Activated effector memory CD4-positive, alpha-beta T cell treated with Interleukin-2 at 50 U/mL for 16 hours (primary cell): ENCODE measurements at regions not wholly inside any gene's neighbourhood (a gene's known extent, or its start where the extent isn't known, plus 50 kb on each side); places are given as distances from the start of the nearest gene placed in this dataset.
"Not testable (repeated sequence)": the region's sequence is repeated elsewhere in the genome, so short reads cannot be mapped to it uniquely, and the experiment has no call there.

Experiments used
- DNase-seq: peaks from one replicate; pipeline ENCODE4 v3.0.0-alpha.2; 2020

DNA sequence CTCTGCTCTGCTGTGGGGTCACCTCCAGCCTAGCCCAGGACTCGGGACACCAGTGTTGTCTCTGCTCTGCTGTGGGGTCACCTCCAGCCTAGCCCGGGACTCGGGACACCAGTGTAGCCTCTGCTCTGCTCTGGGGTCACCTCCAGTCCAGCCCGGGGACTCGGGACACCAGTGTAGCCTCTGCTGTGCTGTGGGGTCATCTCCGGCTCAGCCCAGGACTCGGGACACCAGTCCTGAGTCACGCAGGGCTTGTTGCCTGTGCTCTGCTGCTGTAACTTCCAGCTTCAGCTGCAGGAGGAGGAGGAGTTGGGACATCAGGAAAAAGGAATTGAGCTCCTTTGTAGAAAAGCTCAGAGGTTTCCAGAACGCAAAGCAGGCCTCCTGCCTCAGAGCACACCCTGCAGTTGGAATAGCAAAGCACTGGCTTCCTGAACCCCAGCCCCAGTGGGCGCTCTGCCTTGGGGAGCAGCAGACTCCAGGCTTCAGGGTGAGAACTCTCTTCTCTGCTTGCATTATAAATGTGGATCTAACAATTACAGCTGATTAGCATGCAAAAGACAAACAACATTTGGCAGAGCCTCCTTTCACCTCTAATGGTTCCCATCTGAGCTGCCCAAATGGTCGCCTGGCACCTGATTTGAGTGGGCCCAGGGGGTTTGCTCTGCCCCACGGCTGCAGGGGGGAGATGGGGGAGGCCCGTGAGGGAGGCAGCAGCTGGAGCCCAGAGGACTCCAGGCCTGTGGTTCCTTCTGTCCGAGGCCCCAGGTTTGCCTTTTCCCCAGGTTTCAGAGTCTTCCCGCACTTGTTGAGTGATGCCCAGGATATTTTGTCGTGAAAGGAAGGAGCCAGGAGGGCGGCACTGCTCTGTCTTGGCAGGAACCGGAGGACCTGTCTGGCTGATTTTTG lies 323.7 kb downstream of the ADGRD1 start:
- DNase-seq, result not testable (repeated sequence)

DNA sequence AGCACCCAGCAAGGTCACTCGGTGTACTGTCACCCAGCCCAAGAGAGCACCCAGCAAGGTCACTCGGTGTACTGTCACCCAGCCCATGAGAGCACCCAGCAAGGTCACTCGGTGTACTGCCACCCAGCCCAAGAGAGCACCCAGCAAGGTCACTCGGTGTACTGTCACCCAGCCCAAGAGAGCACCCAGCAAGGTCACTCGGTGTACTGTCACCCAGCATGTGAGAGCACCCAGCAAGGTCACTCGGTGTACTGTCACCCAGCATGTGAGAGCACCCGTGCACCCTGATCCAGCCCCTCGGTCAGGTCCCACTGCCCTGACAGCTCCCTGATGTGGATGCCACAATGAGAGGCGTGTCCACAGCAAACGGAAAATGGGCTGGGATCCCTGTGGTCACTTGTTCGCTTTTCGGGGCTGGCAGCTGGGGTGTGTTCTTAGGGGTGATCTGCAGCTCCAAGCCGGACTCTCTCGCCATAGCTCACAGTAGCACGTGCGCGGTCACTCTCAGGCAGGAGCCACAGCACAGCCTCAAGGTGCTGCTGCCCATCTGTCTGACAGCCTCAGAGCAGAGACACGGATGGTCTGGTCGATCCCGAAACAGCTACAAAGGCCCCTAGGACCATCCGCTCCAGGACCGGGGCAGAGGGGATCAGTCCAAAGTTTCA lies 324.9 kb downstream of the ADGRD1 start:
- not testable (repeated sequence) for DNase-seq

DNA sequence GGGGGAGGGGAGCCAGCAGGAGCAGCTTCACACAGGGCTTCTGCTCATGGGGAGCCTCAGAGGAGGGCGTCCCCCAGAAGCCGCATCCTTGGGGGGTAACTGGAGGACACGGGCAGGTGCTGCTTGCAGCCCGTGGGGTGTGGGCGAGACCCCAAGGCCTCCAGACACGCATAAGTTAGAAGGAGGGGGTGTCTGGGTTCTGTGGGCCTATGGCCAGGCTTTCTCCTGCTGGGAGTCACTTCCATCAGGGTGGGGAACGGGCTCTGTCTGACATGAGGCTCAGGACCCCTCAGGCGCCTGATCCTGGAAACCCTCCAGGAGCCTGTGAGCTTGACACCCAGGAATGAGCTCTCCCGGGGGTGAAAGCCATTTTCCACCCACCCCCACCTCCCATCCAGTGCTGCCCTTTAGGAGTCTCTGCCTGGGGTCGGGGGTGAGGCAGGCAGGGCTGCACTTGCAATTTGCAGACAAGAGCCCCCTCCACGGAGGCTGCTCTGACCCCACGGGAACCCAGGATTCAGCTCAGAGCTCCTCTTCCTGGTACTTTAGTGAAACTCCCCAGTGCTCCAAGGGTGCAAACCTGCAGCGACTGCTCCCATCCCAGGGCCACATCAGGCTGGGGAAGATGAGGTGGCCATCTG lies 325.7 kb downstream of the ADGRD1 start:
- no peak for DNase-seq

DNA sequence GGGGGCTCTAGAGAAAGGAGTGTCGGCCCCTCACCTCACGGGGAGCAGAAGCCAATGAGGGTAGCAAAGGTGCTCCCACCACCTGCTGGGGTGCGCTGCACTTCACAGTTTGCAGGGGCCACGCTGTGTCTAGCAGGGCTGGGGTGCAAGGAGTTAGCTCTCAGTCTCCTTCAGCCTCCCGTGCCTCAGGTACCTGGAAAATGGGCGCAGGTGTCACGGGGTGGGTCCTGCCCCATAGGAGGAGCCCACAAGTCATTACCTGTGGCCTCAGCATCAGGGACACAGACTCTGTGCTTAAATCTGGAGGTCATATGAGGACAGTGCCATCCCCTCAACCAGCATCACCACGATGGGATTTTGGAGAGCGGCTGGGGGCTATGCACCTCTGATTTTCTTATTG lies 326.7 kb downstream of the ADGRD1 start:
- DNase-seq, result no peak

DNA sequence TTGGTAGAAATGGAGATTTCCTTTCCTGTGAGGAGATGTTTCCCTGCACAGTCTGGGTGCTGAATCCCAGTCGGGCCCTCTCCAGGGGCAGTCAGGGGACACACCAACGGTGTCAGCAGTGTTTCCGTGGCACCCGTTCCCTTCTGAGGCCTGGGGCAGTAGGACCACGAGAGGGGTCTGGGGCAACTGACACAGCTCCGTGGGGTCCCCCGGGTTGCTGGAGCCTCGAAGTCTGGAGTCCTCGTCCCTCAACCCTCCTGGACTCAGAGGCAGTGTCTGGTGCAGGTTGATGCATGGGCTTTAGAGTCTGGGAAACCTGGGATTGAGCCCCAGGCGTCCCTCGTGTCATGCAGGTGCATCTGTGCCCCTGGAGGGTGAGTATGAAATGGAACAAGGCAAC lies 327.3 kb downstream of the ADGRD1 start:
- no peak for DNase-seq

DNA sequence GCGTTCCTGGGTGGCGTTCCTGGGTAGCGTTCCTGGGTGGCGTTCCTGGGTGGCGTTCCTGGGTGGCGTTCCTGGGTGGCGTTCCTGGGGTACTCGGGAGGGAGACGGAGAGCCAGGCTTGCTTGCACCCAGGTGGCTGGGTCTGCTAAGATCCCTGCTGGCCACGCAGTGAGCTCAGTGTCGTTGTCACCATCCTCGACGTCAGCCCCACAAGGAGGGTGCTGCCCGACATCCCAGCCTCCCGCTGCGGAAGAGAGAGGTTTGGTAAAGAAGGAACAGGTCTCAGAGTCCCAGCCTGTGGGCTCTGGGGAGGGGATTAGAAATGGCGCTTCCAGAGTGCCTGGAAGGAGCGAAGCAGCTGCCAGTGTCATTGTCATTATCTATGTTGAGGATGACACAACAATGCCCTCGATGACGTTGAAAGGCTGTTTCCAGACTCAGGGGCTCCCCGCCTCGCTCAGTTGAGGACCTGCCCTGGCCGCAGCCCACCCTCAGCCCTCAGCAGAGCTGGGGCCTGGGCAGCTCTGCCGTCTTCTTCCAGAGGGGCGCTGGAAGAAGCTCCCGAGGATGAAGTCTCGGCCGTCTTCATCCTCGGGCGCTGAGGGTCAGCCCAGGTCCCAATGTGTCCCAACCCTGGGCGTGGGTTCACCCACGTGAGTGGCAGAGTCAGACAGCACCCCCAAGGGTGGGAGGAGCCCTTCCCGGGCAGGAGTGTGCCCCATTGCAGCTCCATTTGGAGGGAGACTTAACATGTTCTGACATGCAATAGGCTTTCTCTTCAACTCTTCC lies 328.8 kb downstream of the ADGRD1 start:
- DNase-seq, result no peak

DNA sequence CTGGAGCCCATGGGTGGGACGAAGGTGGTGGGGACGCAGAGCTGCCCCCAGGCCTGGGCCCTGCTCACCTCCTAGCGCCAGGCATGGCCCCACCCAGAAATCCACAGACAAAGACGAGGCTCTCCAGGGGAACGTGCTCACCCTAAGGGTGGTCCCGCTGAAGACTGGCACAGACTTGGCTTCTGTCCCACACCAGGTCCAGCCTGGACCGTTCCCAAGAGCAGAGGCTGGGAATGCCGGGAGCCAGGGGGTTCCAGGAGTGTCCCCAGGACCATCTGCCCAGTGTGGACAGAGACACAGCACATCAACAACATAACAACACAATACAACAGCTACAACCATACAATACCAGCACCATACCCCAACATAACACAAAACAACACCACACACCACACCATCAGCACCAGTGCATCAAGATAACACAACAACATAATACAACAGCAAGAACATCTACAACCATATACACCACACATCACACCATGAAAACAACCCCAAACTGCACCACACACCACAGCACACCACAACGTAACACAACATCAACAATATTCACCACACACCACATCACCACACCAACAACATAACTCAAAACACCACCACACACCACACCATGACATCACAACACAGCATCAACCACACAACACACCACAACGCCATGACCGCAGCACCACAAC lies 329.6 kb downstream of the ADGRD1 start:
- DNase-seq, result no peak

DNA sequence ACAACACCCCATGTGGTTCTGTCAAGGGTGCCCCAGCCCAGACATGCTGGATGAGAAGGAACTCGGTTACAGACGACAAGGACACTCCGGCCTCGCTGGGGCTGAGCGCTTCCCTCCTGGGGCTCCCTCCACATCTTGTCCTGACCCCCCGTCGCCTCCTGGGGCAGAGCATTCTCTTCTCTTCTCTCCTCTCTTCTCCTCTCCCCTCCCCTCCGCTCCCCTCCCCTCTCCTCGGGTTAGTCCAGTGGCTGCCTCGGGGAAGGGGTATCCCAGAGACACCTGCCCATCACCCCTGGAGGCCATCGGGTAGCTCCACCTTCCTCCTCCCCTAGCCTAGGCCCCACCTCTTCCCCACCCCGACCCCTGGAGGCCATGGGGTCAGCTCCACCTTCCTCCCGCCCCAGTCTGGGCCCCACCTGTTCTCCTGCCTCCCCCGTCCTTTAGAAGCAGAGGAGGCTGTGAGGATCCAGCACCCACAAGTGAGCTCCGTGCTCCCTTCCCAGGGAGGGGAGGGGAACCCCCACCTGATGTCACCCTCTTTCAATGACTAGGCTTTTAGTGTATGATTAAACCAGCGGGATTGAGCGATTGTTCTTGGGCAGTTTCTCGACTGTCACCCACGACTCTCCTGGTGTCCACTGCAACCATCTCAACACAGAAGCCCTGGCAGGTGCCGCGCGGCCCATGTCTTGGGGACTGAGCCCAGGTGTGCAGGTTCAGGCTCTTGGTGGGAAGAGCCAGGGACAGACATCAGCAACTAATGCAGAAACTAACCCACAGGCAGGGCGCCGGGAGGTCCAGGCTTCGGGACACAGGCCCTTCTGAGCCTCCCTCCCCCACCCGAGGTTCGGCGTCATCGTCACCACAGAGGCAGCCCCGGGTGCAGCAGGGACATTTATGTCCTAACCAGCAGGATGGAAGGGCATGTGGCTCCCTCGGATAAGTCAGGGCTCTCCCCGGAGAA lies 330.4 kb downstream of the ADGRD1 start:
- DNase-seq, result not testable (repeated sequence)

DNA sequence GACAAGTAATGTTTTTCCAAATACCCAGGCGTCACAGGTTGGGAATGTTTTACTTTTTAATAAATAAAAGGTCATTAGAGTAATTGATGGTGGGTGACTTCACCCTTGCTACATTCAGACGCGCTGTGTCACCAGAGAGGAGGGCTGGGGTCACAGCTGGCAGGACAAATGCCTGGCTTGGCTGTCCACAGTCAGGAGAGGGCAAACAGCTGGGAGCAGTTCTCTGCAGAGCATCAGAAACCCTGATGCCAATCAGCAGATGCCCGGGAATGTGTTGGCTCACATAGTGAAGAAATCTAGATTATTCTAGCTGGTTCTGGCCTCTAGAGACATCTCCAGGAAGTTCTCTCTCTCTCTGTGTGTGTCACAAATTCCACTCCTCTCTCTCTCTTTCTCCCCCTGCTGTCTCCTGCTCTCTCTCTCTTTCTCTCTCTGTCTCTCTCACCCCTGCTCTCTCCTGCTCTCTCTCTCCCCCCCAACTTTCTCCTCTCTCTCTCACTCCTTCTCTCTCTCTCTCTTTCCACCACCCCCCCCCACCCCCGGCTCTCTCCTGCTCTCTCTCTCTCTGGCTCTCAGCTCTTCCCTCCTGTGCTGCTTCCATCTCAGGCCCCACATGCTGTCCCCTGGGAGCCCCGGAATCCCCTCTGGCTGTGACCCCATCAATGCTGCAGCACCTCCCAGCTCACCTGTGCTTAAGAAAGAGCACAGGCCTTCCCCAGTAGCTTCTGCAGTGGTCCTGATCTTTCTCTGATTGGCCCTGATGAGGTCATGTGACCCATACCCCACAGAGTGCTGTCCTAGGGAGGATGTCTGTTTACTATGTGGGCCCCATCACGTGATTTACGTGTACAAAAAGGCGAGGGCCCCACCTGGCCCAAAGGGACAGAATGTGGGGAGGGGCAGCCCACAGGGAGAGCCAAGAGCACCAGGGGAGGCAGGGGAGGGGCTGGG lies 331.5 kb downstream of the ADGRD1 start:
- DNase-seq, result not testable (repeated sequence)

DNA sequence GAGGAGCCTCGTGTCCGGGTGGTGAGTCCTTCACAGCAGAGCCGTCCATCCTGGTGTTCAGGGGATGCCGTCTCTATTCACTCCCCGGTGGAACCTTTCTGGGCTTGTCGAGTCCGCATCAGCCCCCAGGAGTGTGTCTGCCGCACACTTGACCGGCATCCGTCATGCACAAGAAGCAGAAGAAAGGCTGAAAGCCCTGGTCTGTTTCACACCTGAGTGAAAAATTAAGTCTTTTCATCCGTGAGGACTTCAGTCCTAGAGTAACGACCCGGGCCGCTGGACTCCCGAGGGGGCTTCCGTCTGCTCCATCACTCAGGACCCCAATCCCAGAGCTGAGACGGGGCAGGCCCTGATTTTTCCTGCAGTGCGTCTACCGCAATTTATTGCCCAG lies 332.2 kb downstream of the ADGRD1 start:
- not testable (repeated sequence) for DNase-seq

DNA sequence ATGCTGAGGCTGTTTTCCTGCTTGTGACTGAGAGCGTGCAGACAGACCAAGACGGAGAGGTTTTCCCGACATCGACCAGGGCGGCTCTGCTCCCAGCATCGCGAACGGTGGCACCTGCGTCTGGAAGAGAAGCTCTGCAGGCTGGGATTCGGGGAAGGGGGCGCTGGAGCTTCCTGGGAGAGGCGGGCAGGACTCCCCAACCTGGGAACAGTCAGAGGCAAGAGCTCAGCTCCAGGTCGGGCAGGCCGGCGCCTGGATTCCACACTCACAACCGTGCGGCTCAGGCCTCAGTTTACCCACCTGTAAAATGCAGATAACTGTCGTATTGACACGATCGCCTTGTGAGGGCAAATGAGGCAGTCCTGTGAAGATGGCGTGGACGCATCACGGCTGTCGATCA lies 332.6 kb downstream of the ADGRD1 start:
- not testable (repeated sequence) for DNase-seq

DNA sequence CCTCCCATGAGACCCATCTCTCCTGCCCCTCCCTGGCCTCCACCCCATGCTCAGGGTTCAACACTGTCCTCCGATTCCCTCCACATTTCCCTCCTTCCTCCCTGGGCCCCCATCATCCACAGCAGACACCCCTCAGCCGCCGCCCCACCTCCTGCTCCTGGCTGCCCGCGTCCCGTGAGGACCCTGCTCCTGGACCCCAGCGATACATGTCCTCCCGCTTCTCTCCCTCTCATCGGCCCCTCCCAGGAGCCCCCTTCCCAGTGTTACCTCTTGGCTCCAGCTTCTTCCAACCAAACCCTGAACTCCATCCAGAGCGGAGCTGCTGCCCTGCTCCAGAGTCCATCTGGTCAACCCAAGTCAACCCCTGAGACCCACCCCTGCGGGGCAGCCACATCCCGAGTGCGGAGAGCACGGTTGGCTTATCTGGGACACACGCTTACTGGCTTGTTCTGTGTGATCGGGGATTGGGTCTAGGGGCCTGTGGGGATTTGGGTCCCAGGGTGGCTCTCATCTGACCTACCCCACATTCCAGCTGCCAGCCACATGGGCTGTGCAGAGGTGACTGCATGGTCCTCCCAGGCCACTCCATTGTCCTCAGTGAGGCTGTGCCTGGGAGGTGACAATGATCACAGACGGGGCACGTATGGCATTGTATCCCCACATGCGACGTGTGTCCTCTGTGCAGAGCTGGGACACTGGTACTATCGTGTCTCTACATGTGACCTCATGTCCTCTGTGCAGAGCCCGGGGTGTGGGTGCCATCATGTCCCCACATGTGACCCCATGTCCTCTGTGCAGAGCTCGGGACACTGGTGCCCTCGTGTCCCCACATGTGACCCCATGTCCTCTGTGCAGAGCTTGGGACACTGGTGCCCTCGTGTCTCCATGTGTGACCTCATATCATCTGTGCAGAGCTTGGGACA lies 333.6 kb downstream of the ADGRD1 start:
- DNase-seq, result no peak

DNA sequence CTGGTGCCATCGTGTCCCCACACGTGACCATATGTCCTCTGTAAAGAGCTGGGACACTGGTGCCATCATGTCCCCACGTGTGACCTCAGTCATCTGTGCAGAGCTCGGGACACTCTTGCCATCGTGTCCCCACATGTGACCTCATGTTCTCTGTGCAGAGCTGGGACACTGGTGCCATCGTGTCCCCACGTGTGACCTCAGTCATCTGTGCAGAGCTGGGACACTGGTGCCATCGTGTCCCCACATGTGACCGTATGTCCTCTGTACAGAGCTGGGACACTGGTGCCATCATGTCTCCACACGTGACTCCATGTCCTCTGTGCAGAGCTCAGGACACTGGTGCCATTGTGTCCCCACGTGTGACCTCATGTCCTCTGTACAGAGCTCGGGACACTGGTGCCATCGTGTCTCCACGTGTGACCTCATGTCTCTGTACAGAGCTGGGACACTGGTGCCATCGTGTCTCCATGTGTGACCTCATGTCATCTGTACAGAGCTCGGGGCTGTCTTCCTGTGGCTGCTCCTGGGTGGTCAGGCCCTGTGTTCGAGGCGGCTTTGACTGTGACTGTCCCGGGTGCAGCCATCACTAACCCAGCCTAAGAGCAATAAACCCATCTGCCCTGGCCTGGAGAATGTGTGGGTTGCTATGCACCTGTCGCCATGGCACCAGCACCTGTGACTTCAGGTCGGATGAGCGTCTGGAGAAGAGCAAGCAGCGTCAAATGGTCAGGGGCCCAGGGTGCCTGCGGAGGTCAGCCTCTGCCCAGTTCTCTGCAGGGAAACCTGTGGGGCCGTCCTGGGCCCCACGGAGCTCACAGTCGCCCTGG lies 334.4 kb downstream of the ADGRD1 start:
- no peak for DNase-seq

DNA sequence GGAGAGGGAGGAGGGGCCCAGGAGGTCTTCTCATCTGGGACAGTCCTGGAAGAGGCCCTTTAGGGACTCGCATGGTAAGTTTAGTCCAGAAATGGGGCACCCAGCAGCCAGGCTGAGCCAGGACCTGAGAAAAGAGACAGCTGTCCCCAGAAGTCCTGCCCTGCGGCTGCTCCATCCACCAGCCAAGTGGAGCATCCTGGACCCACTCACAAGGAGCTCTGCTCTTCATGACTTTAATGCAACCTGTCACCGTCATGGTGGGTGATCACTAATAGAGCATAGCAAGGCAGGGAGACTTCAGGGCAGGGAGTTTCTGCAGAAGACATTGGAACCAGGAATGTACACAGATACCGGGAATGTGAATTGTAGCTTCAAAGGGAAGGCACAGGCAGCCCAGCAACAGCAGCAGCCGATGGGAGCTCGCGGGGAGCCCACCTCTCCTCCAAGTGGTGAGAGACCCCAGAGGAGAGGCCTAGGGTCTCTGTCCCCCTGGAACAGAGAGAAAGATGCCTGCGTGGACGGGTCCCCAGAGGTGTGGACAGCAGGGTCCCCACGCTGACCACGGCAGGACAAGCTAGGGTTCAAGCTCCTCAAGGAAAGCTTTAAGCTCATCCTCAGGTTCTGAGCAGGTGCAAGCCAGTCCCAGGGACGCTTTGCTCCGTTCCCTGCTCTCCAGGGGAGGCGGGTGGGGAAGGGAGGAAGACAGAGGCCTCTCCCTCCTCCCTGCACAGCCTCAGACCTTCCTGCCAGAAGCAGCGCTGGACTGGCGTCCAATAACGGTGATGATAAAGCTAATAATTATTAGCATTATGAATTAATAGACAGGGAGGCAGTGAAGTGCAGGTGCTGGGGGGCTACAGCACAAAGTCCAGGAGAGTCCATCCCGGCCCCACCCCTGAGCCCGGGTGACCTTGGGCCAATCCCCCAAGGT lies 335.3 kb downstream of the ADGRD1 start:
- DNase-seq, result not testable (repeated sequence)

DNA sequence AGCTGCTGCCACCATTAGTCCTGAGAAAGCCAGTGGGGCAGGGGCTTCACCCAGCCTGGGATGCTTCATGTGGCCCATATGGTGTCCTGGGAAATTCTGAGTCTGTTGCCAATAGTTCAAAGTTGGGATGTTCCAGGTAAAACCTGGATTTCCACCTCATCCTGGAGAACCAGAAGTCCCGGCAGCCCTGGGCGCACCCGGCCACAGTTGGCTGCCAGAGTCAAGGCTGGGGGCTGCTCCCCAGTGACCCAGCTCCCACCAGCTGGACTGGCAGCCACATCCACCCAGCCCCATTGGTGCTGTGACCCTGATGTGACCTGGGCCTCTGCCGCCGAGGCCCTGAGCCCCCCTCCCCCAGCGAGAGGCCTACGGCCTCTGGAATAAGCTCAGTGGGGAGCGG lies 336.1 kb downstream of the ADGRD1 start:
- DNase-seq, result not testable (repeated sequence)

DNA sequence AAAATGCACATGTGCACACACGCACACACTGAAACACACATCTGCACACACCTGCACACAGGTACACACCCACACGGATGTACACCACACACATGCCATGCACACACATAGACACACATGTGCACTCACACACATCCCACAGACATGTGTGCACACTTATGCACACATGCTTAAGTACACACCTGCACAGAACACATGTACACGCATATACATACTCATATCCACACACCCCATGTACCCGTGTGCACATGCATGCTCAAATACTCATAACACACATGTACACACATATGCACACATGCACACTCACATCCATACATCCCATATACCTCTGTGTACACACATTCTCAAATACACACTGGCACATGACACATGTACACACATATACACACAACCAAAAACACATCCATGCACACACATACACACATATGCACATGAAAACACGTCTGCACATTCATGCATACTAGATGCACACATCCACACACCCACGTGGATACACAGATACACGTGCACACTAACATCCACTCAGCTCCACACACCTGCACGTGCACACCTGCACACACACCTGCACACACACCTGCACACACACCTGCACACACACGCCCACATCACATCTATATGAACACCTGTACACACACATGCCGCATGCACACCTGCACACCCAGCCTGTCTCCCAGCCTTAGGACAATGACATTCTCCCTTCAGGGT lies 336.7 kb downstream of the ADGRD1 start:
- DNase-seq, result no peak
